ENCODE measurements at regions not wholly inside any gene's neighbourhood (a gene's known extent, or its start where the extent isn't known, plus 50 kb on each side); places are given as distances from the start of the nearest gene placed in this dataset.

GRCh38 chr11:130796828-130797227 lies 119.5 kb downstream of the SNX19 start:
- TF ChIP-seq CTCF (IDR thresholded peaks at IDR 0.05; ENCODE audit: insufficient read depth, low read length) = no peak
- no peak for TF ChIP-seq GABPA (IDR thresholded peaks at IDR 0.05; ENCODE audit: low read depth)
- TF ChIP-seq SPI1 (IDR thresholded peaks at IDR 0.05; ENCODE audit: borderline replicate concordance, low read depth) = no peak
- TF ChIP-seq POLR2AphosphoS5 (IDR thresholded peaks at IDR 0.05; ENCODE audit: low read depth) = no peak
